ENCODE measurements at regions not wholly inside any gene's neighbourhood (a gene's known extent, or its start where the extent isn't known, plus 50 kb on each side); places are given as distances from the start of the nearest gene placed in this dataset.
A peak's percentile ranks its signal among the peaks of the same experiment; 100 is the strongest.

GRCh38 chr4:107183155-107183774 lies 147.2 kb upstream of the DKK2 start:
- peak; percentile 88 for TF ChIP-seq CTCF (IDR thresholded peaks at IDR 0.05; ENCODE audit: insufficient read depth, low read depth, low read length)
- no peak overlapping the region for H3K4me3 ChIP-seq (ENCODE audit: low read depth, low read length)
- DNase-seq (ENCODE audit: low read depth) = peak; percentile 60

- no peak for DNase-seq (ENCODE audit: low read depth)
- no peak for TF ChIP-seq CTCF (IDR thresholded peaks at IDR 0.05; ENCODE audit: insufficient read depth, low read depth, low read length)
- H3K4me3 ChIP-seq (ENCODE audit: low read depth, low read length) = no peak overlapping the region
These were observed 146.2 kb upstream of the DKK2 start for GRCh38 chr4:107182347-107182746.

- DNase-seq (ENCODE audit: low read depth) = no peak
- TF ChIP-seq CTCF (IDR thresholded peaks at IDR 0.05; ENCODE audit: insufficient read depth, low read depth, low read length) = no peak
These were observed 130.8 kb upstream of the DKK2 start for GRCh38 chr4:107166873-107167450.

GRCh38 chr4:107166181-107166580 lies 130.1 kb upstream of the DKK2 start:
- DNase-seq (ENCODE audit: low read depth) = no peak
- no peak overlapping the region for H3K4me3 ChIP-seq (ENCODE audit: low read depth, low read length)
- TF ChIP-seq CTCF (IDR thresholded peaks at IDR 0.05; ENCODE audit: insufficient read depth, low read depth, low read length) = no peak

More at GRCh38 chr4:107166873-107167450, 130.8 kb upstream of the DKK2 start:
- H3K4me3 ChIP-seq (ENCODE audit: low read depth, low read length) = no peak overlapping the region

GRCh38 chr4:107164962-107165475 lies 128.9 kb upstream of the DKK2 start:
- DNase-seq (ENCODE audit: low read depth) = no peak
- no peak overlapping the region for H3K4me3 ChIP-seq (ENCODE audit: low read depth, low read length)
- TF ChIP-seq CTCF (IDR thresholded peaks at IDR 0.05; ENCODE audit: insufficient read depth, low read depth, low read length) = no peak

- TF ChIP-seq CTCF (IDR thresholded peaks at IDR 0.05; ENCODE audit: insufficient read depth, low read depth, low read length) = no peak
- no peak overlapping the region for H3K4me3 ChIP-seq (ENCODE audit: low read depth, low read length)
- DNase-seq (ENCODE audit: low read depth) = no peak
These were observed 120.3 kb upstream of the DKK2 start for GRCh38 chr4:107156443-107156842.
